Activated CD8-positive, alpha-beta memory T cell treated with anti-CD3 and anti-CD28 coated beads, Interleukin-2, amount 50 U/mL, for 24 hours (primary cell): ENCODE measurements at regions not wholly inside any gene's neighbourhood (a gene's known extent, or its start where the extent isn't known, plus 50 kb on each side); places are given as distances from the start of the nearest gene placed in this dataset.

Experiments
- DNase-seq: peaks from one replicate; pipeline ENCODE4 v3.0.0-alpha.2; 2020; ENCODE audit errors: extremely low read depth

GRCh38 chr1:219317762-219318353 is 144.2 kb downstream of the LYPLAL1 start:
- DNase-seq = no peak

DNA sequence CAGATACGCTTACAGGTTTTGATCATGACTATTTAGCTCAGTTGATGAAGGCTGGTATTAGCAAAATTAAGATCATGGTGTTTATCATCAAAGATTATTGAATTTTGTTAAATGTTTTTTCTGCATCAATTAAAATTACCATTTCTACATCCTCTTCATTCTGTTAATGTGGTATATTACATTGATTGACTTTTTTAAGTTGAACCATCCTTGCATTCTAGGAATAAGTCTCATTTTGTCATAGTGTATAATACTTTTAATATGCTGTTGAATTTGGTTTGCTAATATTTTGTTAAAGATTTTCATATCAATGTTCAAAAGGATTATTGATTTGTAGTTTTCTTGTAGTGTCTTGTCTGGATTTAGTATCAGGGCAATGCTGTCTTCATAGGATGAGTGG is 142.4 kb downstream of the LYPLAL1 start:
- no peak for DNase-seq

DNA sequence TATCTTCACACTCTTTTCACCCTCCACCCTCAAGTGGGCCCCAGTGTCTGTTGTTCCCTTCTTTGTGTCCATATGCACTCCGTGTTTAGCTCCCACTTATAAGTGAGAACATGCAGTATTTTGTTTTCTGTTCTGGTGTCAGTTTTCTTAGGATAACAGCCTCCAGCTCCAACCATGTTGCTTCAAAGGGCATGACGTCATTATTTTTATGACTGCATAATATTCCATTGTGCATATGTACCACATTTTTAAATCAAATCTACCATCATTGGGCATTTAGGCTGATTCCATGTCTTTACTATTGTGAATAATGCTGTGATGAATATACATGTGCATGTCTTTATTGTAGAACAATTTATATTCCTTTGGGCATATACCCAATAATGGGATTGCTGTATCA is 140.3 kb downstream of the LYPLAL1 start:
- no peak for DNase-seq

DNA sequence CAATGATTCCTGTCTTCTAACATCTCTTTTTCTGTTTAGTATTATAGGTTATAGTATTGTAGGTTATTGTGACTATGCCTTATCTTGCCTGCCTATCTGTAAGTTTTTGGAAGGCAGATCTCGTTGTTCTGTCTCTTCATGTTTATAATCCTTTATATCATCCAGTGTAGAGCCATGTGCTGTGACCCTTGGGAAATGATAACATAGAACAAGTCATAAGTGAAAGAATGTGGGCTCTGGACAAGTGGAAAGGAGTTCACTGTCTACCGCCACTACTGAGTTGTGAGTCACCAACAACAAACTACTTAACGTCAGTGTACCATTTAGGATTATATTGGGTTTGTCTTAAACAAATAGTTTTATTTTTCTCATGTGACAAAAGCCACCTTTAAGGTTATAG is 139.3 kb downstream of the LYPLAL1 start:
- DNase-seq = no peak

- DNase-seq = no peak
Measured at GRCh38 chr1:219310181-219310728, 136.6 kb downstream of the LYPLAL1 start.

- no peak for DNase-seq
Measured at GRCh38 chr1:219308367-219308766, 134.7 kb downstream of the LYPLAL1 start.

DNA sequence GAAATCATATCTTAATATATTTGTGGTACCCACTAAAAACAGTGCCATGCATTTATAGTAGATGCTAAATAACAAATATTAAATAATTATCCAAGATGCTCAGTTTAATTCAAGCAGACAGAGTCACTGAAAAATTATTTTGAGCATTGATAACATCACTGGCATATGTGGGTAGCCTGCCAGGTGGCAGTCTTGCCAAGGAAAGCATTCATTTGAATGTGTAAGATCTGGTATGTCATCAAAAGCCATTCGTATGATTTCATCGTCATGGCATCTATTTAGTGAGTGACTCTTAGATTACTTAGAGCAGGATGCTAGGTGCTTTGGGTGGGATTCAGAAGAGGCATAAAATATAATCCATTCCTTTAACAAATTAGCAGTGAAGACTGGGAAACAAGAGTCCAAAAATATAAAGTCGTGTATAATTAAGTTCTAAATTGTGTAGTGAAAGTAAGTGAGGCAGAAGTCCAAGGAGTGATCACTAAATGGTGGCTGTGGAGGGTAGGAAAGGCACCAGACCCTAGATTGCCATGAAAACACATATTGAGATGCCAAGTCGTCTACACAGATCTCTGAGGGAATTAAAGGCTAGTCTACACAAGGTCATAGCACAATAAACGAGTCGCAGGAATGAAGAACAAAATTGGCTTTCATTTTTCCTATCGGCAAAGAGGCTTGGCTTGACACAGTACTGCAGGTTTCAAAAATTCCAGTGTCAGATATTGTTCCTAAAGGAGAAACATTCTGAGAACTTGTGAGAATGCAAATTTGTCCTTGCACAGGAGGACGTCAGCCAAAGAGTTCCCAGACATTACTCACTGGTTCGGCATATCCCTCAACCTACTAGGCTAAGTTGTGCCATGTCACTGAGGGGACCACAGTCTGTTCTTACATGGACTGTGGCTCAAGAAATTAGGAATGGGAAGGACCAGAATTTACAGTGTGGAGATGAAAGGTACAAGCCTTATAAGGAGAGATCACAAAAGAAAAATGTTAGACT is 130.8 kb downstream of the LYPLAL1 start:
- no peak for DNase-seq

- DNase-seq = no peak
Measured at GRCh38 chr1:219302697-219303096, 129.0 kb downstream of the LYPLAL1 start.

- DNase-seq = no peak
Measured at GRCh38 chr1:219299420-219299819, 125.7 kb downstream of the LYPLAL1 start.

DNA sequence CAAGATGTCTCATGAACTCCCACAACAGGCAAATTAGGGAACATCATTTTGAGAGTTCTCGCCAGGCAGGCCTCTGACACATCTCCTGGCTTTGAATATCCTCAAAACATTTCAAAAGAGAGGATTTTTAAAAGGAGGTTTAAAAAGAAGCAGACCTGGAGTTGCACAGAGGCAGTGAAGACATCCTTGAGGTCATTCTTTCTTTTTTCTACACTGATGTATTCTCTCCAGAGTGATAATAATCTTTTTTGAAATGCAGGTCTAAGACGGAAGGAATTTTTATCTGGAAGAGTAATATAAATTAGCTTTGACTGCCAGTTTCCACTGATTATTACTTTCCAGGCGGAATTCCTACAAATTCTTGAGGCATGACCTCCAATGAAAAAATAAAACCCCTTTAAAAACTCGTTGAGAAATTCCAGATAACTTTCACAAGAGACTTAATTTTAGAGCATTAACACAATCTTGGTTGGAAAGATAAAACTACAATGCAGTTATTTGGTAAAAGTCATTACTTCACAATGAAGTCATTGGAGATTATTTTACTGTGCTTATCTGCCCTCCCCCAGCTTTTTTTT is 125.0 kb downstream of the LYPLAL1 start:
- no peak for DNase-seq

DNA sequence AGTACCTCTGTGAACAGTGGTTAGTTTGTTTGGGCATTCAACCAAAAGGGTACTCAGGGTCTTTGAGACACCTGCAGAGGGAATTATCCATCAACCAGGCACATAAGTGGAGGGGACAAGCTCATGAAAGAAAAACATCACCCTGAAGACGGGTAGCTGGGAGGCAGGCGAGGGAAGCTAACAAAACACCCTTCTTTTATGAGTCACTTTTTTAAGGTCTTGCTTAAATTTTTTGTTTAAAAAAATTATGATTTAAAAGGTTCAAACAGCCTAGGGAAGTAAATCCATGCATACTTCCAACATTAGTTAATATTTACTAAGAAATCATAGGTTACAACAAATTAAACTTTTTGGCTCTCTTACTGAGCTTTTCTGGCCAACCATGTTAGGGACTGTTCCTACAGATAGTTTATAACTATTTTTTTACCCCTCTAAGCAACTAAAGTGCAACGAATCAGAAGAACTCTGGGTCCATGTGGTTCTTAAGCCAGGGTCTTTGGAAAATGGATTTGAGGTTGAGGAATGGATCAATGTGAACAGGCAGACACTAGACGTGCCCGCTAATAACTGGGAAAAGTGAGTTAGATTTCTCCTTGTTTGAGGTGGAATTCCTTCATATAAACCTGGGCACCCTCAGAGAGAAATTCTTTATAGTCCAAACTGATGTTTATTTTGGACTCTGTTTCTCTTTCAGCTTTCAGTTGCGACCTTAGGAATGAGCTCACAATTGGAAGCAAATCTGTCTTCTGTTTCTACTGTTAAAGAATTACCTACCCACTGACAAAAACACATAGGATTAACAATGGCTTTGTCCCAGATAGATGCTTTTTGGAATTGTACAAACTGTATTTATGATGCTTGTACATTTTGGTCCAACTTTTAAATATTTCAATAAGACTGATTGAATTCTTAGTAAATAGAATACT is 123.0 kb downstream of the LYPLAL1 start:
- no peak for DNase-seq

GRCh38 chr1:219294251-219294650 is 120.6 kb downstream of the LYPLAL1 start:
- no peak for DNase-seq

DNA sequence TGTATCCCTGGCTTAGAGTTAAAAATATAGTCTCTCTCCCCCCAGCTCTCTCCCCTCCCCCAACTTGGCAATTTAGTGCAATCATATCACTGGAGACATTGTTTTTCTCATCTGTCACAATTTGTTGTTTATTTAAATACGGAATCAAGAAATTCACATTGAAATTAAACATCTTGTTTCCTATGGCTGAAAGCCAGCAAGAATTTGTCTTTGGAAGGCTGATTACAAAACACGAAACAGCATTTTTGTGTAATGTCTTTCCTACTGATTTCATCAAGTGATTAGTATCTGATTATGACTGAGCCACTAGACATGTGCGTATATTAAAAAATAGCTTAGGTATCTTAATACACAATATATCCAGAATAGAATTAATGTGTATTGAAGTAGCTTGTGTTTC is 119.7 kb downstream of the LYPLAL1 start:
- no peak for DNase-seq

DNA sequence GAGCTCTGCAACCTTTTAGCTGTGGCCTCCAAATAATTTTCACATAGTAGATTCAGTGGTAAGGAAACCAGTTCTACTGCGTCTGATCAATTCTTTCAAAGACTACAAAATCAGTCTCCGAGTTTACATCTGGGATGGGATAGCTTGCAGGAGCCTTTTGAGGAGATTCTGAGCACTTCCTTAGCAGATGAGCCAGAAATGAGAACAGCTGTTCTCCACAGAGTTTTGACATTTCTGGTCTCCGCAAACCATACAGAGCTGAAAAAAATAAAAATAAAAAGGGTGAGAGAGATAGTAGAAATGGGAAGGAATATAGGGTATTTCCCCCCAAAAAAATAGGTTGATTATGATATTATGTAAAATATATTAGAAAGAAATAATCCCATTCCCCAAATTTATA is 119.3 kb downstream of the LYPLAL1 start:
- no peak for DNase-seq

DNA sequence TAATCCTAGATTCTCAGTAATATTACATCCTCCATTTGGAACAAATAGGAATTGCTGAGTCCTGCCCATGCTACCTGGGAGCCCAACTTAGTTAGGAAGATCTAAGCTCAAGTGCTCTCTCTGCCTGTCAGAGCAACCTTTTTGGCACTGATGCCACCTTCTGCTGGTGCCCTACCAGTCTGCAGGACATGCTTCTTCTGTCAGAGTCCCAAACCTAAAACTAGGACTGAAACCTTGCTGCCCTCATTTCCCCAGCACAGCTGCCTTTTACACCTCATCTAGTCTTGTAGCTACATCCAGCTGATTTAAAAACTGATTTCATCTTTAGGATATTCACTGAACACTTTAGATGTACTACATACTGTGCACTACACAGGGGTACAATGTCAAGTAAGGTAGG is 118.7 kb downstream of the LYPLAL1 start:
- no peak for DNase-seq

GRCh38 chr1:219289171-219289570 is 115.5 kb downstream of the LYPLAL1 start:
- no peak for DNase-seq

DNA sequence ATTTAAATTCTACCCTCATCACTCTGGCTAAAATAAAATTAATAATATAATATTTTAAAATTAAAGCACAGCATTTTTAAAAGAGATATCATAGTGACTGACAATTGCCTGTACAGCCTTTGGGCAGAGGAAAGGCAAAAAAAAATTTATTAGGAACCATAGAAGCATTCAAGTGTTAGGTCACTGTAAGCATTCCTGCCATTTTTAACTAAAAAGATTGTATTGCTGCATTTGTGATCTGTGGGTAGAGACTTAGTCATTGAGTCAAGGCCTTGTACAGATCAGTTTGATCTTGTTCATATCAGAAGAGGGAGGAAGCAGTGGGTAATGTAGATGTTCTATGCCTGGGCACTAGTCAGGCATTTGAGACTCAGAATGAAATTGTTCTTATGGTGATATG is 109.9 kb downstream of the LYPLAL1 start:
- no peak for DNase-seq

DNA sequence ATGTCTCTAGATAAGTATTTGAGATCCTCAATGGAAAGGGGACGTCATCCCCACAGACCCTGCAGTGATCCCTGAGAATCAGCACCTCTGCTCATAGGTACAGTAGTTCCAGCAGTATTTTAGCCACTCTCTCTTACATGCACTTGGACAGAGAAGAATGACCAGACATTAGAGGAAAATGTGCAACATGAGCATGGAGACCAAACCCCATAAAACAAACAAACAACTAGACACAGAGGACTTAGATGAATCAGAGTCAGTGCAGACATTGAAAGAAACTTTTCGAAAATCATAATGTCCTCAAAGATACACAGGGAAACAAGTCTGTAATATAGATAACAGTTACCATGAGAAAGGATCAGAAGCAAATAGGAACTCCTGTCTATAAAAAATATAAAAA is 108.2 kb downstream of the LYPLAL1 start:
- DNase-seq = no peak

DNA sequence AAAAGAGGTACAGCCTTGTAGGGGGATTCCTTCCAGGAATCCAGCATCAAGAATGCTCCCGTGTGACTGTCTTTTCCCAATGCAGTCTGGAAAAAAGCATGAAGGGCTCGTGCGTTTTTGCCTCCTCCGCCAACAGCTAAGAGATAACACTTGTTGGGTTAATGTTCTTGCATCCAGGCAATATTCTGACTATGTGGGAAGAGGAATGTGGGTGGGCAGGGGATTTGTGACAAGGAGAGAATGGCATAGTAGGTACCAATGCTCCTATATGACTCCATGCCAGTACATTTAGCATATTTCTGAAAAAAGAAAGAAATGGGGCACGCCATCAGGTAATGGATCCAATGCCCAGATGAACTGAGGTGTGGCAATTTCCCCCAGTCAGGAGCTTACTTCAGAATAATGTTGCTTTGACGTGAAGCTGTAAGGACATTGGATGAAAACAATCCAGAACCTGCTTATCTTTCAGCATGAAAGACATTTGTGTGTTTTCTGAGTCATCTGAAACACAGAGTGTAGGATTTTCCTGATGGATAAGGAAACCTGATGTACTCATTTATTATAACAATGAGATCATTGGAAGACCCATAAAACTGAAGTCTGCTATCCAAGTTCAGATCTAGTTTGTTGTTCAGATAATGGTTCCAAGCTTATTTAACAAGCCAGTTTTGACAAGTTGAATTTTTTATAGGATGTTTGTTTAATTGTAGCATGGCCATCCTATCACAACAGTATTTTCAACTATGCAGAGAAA is 105.5 kb downstream of the LYPLAL1 start:
- no peak for DNase-seq

DNA sequence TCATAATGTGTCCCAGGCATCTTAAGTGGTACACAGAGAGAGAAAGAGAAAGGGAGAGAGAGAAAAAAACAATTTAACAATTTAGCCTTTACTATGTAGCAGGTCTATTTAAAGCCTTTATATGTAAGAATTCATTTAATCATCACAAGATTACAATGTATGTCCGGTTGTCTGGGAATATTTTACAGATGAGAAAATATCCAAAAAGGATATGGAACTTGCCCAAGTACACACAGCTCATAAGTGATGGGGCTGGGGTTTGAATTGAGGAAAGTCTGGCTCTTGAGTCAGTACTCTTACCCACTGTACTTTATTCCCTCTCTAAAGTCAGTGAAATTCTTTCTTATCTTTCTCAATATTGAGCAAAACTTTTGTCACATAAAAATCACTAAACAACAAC is 104.6 kb downstream of the LYPLAL1 start:
- no peak for DNase-seq
